K562 (cell line): ENCODE measurements at regions not wholly inside any gene's neighbourhood (a gene's known extent, or its start where the extent isn't known, plus 50 kb on each side); places are given as distances from the start of the nearest gene placed in this dataset.

Experiments
- ATAC-seq: fragments of 200-7000 bp; cut with Tn5 transposase; 3 replicates; pipeline ENCODE4 v1.9.1; 2020; ENCODE audit warnings: moderate library complexity
- BruUV-seq: library from RNA; stranded (reverse); fragments of 400-500 nt; replicated peaks from 2 replicates; lab custom pipeline; 2021; lab: Mats Ljungman, UMichigan
- CTCF ChIA-PET: fragments of 300-600 bp; formaldehyde crosslinking; extraction: SDS; loops from one replicate; lab custom pipeline; 2021; ENCODE audit warnings: low intra/inter-chr PET ratio; lab: Yijun Ruan, JAX
- POLR2A ChIA-PET: fragments of 300-600, 350-650 bp; sonication (Branson Sonifier 250); formaldehyde crosslinking; extraction: SDS; loops from one replicate; lab custom pipeline; 2021; ENCODE audit warnings: antibody characterized with exemption, inconsistent platforms; lab: Yijun Ruan, JAX
- DNase-seq, 4 experiments: peaks; one replicate each; pipeline versions ENCODE4 v3.0.0 to v3.0.0-alpha.2; 2011 to 2018; ENCODE audit warnings: low spot score in 3 of 4, mixed read lengths in 3 of 4; ENCODE audit errors: extremely low read depth in 1 of 4
- FAIRE-seq: peaks from 2 replicates; lab custom pipeline; 2011; peaks lifted over from hg19 to GRCh38; lab: Jason Lieb, UNC
- H2AFZ ChIP-seq: 2 replicates; pipeline ENCODE4 v1.6.0; 2011; ENCODE audit warnings: low read depth, low read length, control low read depth, inconsistent platforms
- H3K27ac ChIP-seq: fragments of 200-600 bp; 3 replicates; pipeline ENCODE4 v1.8.0; 2011; ENCODE audit warnings: low read depth, mild to moderate bottlenecking, control low read depth, inconsistent platforms, low read length, moderate library complexity, mixed read lengths; ENCODE audit errors: extremely low read depth
- H3K27me3 ChIP-seq, 2 experiments: fragments of 300-600 bp in 1 of 2; 2 replicates in 1 of 2; 3 replicates in 1 of 2; pipeline versions ENCODE4 v1.6.0 to v1.8.0; 2011; ENCODE audit warnings: inconsistent platforms in 2 of 2, low read length in 2 of 2, mild to moderate bottlenecking in 1 of 2, mixed read lengths in 1 of 2, moderate library complexity in 1 of 2; ENCODE audit not compliant: control insufficient read depth in 2 of 2, insufficient read depth in 2 of 2
- H3K36me3 ChIP-seq: fragments of 300-600 bp; 3 replicates; pipeline ENCODE4 v1.8.0; 2011; ENCODE audit warnings: mild to moderate bottlenecking, low read length, inconsistent platforms; ENCODE audit not compliant: control insufficient read depth, insufficient read depth
- H3K4me1 ChIP-seq, 2 experiments: fragments of 200-600 bp in 1 of 2; replicated peaks in 1 of 2; 2 replicates in 1 of 2; 3 replicates in 1 of 2; pipeline versions ENCODE4 v1.5.1 to v1.8.0; 2011; ENCODE audit warnings: inconsistent platforms in 2 of 2, low read length in 2 of 2, mild to moderate bottlenecking in 1 of 2, mixed read lengths in 1 of 2, moderate library complexity in 1 of 2; ENCODE audit not compliant: control insufficient read depth in 2 of 2, insufficient read depth in 2 of 2
- H3K4me2 ChIP-seq: 2 replicates; pipeline ENCODE4 v1.6.1; 2011; ENCODE audit warnings: low read length, control low read depth, inconsistent platforms, mixed read lengths; ENCODE audit not compliant: insufficient read depth
- H3K4me3 ChIP-seq: fragments of 200-600 bp; sonication (generic), shearing (Covaris generic); 2 replicates; pipeline ENCODE4 v1.5.1; 2016; ENCODE audit warnings: control low read depth, inconsistent platforms
- H3K79me2 ChIP-seq: fragments of 200-600 bp; 3 replicates; pipeline ENCODE4 v1.8.0; 2011; ENCODE audit warnings: low read length, inconsistent platforms; ENCODE audit not compliant: control insufficient read depth, insufficient read depth
- H3K9ac ChIP-seq, 2 experiments: 2 replicates each; pipeline versions ENCODE4 v1.6.0 to v1.6.1; 2011; ENCODE audit warnings: low read depth in 2 of 2, low read length in 2 of 2, control low read depth in 1 of 2, inconsistent platforms in 1 of 2, mild to moderate bottlenecking in 1 of 2, mixed read lengths in 1 of 2; ENCODE audit not compliant: insufficient read depth in 1 of 2
- H3K9me1 ChIP-seq: one replicate; pipeline ENCODE4 v1.6.0; 2011; ENCODE audit warnings: inconsistent platforms, mild to moderate bottlenecking, low read length, moderate library complexity; ENCODE audit not compliant: control insufficient read depth, insufficient read depth
- H3K9me3 ChIP-seq: replicated peaks from 2 replicates; pipeline ENCODE4 v1.5.1; 2011; ENCODE audit warnings: low read depth, low read length, inconsistent platforms; ENCODE audit not compliant: control insufficient read depth, insufficient read depth
- H4K20me1 ChIP-seq: replicated peaks from 2 replicates; pipeline ENCODE4 v1.6.1; 2011; ENCODE audit warnings: low read length, inconsistent platforms, mixed read lengths; ENCODE audit not compliant: control insufficient read depth, insufficient read depth
- C11orf30 ChIP-seq: fragments of 450-650 bp; IDR thresholded peaks from 2 replicates; pipeline ENCODE4 v1.6.1; 2016; ENCODE audit warnings: low read depth, mild to moderate bottlenecking
- CCAR2 ChIP-seq: fragments of 200-400 bp; formaldehyde crosslinking; IDR thresholded peaks from 2 replicates; pipeline ENCODE4 v1.6.1; 2017; ENCODE audit warnings: mild to moderate bottlenecking, low read depth, low read length
- E2F3 ChIP-seq: fragments of 250-450 bp; sonication (Bioruptor Pico); IDR thresholded peaks from 2 replicates; pipeline ENCODE4 v1.4.0; 2020; ENCODE audit warnings: mild to moderate bottlenecking
- HIVEP1 ChIP-seq: fragments of 250-450 bp; sonication (Bioruptor Pico); IDR thresholded peaks from 2 replicates; pipeline ENCODE4 v1.4.0; 2020; ENCODE audit warnings: mild to moderate bottlenecking
- MCM3 ChIP-seq: fragments of 450-650 bp; IDR thresholded peaks from 2 replicates; pipeline ENCODE4 v1.6.1; 2016
- NFXL1 ChIP-seq: fragments of 450-650 bp; formaldehyde crosslinking; IDR thresholded peaks from 2 replicates; pipeline ENCODE4 v1.4.0; 2021; ENCODE audit warnings: mild to moderate bottlenecking
- PHB2 ChIP-seq: fragments of 450-650 bp; IDR thresholded peaks from 2 replicates; pipeline ENCODE4 v1.6.1; 2017; ENCODE audit warnings: low read depth
- SRF ChIP-seq, 2 experiments: fragments of 250-450, 450-650 bp in 1 of 2; sonication (Bioruptor Pico) in 1 of 2; sonication (generic) in 1 of 2; formaldehyde crosslinking; IDR thresholded peaks; 2 replicates each; pipeline versions ENCODE4 v1.5.0 to v1.5.1; 2020 to 2022; ENCODE audit warnings: mild to moderate bottlenecking in 1 of 2, missing genetic modification reagents in 1 of 2
- TEAD4 ChIP-seq, 2 experiments: sonication (generic) in 1 of 2; formaldehyde crosslinking in 1 of 2; IDR thresholded peaks; 2 replicates each; pipeline versions ENCODE4 v1.6.1 to v1.8.0; 2012 to 2022; ENCODE audit warnings: borderline replicate concordance in 1 of 2, inconsistent platforms in 1 of 2, low read length in 1 of 2, mild to moderate bottlenecking in 1 of 2, missing genetic modification reagents in 1 of 2
- ZBTB1 ChIP-seq: sonication (generic); formaldehyde crosslinking; IDR thresholded peaks from 2 replicates; pipeline ENCODE4 v1.8.1; 2023; ENCODE audit warnings: missing genetic modification reagents, low read depth, mild to moderate bottlenecking, borderline replicate concordance
- ZNF408 ChIP-seq: fragments of 250-450 bp; sonication (Bioruptor Pico); IDR thresholded peaks from 2 replicates; pipeline ENCODE4 v1.4.0; 2020; ENCODE audit warnings: low read depth, mild to moderate bottlenecking, moderate library complexity
- WGBS: fragments of 100-300 bp; shearing (Covaris generic); methylation state at CpG from one replicate; pipeline ENCODE4 v1.1.6; 2016; ENCODE audit warnings: low coverage, mixed read lengths; ENCODE audit not compliant: insufficient coverage; ENCODE audit errors: missing lambda C conversion rate; 5-methylcytosine and 5-hydroxymethylcytosine counted together
- in situ Hi-C: fragments of 300-500 bp; cut with MboI; formaldehyde crosslinking; loops from 4 replicates; pipeline ENCODE4 v1.15.0; 2018; ENCODE audit warnings: inconsistent platforms, mixed read lengths
- intact Hi-C: fragments of 100-400 bp; cut with micrococcal nuclease; formaldehyde crosslinking; loops from 2 replicates; pipeline ENCODE4 v1.14.2; 2022

GRCh38 chr6:80940976-80941375 is 811.5 kb downstream of the TENT5A start:
- intact Hi-C loops (no loop called here), in situ Hi-C loops (no loop called here)
- FAIRE-seq (no peak), ATAC-seq (no peak), DNase-seq (no peak)
- Histone ChIP-seq H3K9me3 (no peaks in the 10 kb centered on the region), H3K27me3 (no peaks in the 10 kb centered on the region), H3K4me2 (no peak overlapping the region), H4K20me1 (no peaks in the 10 kb centered on the region), H2AFZ (no peak overlapping the region), H3K27ac (no peak overlapping the region), H3K4me1 (no peaks in the 10 kb centered on the region), H3K79me2 (no peaks in the 10 kb centered on the region), H3K36me3 (no peaks in the 10 kb centered on the region), H3K9me1 (no peaks in the 10 kb centered on the region), H3K9ac (no peak overlapping the region), H3K4me3 (no peak overlapping the region)
- BruUV-seq: no TSS peak
- WGBS: 0% methylated on average over 1 of the region's 1 CpG
- ChIA-PET POLR2A (no interaction called here), CTCF (no interaction called here)
- TF ChIP-seq NFXL1: no peak
- TF ChIP-seq ZBTB1 (CRISPR knock-in tag): no peak
- no peak for TF ChIP-seq SRF (CRISPR knock-in tag; IDR thresholded peaks at IDR 0.05)
- TF ChIP-seq HIVEP1: no peak
- TF ChIP-seq PHB2: no peak
- TF ChIP-seq ZNF408 (CRISPR knock-in tag): no peak
- TF ChIP-seq MCM3: no peak
- no peak for TF ChIP-seq E2F3 (CRISPR knock-in tag)
- TF ChIP-seq CCAR2: no peak
- no peak for TF ChIP-seq TEAD4 (IDR thresholded peaks at IDR 0.05; ENCODE audit: low read length)
- TF ChIP-seq TEAD4 (CRISPR knock-in tag; IDR thresholded peaks at IDR 0.05; ENCODE audit: borderline replicate concordance): no peak
- no peak for TF ChIP-seq C11orf30
